Muscle of leg (tissue), 3 donors: ENCODE measurements at regions not wholly inside any gene's neighbourhood (a gene's known extent, or its start where the extent isn't known, plus 50 kb on each side); places are given as distances from the start of the nearest gene placed in this dataset.

Experiments used
- DNase-seq: peaks from one replicate; pipeline ENCODE4 v3.0.0; 2013
- H3K27ac ChIP-seq: one replicate; pipeline ENCODE4 v1.5.1; 2013; ENCODE audit warnings: mild to moderate bottlenecking, low read length, control low read depth
- H3K27me3 ChIP-seq: one replicate; pipeline ENCODE4 v1.6.1; 2013; ENCODE audit warnings: low read length; ENCODE audit not compliant: control insufficient read depth, insufficient read depth
- H3K36me3 ChIP-seq: one replicate; pipeline ENCODE4 v1.6.1; 2013; ENCODE audit warnings: low read length; ENCODE audit not compliant: control insufficient read depth, insufficient read depth
- H3K4me1 ChIP-seq: one replicate; pipeline ENCODE4 v1.6.1; 2013; ENCODE audit warnings: low read length; ENCODE audit not compliant: control insufficient read depth, insufficient read depth
- H3K4me3 ChIP-seq: one replicate; pipeline ENCODE4 v1.5.1; 2013; ENCODE audit warnings: low read length, control low read depth
- H3K9me3 ChIP-seq: replicated peaks from 2 replicates; pipeline ENCODE4 v1.6.1; 2013; ENCODE audit warnings: low read depth, low read length; ENCODE audit not compliant: control insufficient read depth
- WGBS: methylation state at CpG from one replicate; pipeline ENCODE4 v1.1.5; 2013; ENCODE audit warnings: missing lambda C conversion rate; ENCODE audit not compliant: insufficient coverage; 5-methylcytosine and 5-hydroxymethylcytosine counted together

DNA sequence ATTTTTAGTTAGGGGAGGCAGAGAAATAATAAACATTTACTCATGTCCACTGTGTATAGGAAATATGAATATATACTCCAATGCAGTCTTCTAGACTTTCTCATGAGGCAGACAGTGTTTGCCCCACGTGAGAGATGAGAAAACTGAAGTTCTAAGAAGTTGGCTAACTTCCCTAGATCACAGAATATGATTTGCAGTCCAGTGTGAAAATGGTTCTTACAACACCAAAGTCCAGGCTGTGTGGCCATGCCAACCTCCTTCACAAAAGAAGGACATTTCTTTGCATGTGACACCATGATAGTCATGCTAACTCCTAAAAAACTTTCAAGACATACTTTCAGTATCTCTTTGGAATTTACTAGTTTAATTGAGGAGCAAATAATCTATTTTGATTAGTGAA is 143.7 kb downstream of the IRS1 start:
- Histone ChIP-seq H3K27ac (no peak overlapping the region), H3K4me3 (no peak overlapping the region), H3K4me1 (peaks cover 7% of the 10 kb centered on the region), H3K36me3 (no peaks in the 10 kb centered on the region), H3K9me3 (no peaks in the 10 kb centered on the region), H3K27me3 (no peaks in the 10 kb centered on the region)
- DNase-seq = no peak
- no CpG with 5 or more reads among the region's 1 CpG for WGBS

DNA sequence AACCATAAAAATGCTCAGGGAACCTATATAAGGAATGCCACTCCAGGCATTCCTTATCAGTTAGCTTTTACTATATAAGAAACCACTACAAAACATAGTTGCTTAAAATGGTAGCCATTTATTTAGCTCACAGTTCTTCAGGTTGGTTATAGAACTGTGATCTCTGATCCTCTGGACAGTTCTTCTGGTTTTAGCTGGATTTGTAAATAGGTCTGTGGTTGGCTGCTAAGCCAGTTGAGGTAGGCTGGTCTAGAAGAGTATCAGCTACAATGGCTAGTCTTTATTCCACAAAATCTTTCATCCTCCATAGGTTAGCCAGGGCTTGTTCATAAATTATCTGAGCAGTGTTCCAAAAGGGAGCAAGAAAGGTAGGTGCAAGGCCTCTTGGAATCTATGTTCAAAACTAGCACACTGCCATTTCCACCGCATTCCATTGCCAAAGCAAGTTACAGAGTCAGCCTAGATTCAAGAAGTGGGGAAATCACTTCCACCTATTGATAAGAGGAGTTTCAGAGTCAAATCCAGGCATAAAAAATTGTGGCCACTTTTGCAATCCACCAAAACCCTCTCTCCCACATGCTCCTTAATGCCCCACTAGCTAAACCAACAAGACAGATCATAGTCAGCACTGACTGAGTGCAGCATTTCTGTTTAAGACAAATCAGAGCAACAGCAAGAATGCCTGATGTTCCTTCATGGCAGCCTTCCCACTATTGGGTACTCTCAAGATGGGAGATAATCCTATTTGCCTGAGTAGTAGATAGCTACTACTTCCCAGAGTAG is 146.4 kb downstream of the IRS1 start:
- no CpG with 5 or more reads among the region's 1 CpG for WGBS
- H3K27me3 ChIP-seq = no peaks in the 10 kb centered on the region
- H3K9me3 ChIP-seq = peaks cover 9% of the 10 kb centered on the region

DNA sequence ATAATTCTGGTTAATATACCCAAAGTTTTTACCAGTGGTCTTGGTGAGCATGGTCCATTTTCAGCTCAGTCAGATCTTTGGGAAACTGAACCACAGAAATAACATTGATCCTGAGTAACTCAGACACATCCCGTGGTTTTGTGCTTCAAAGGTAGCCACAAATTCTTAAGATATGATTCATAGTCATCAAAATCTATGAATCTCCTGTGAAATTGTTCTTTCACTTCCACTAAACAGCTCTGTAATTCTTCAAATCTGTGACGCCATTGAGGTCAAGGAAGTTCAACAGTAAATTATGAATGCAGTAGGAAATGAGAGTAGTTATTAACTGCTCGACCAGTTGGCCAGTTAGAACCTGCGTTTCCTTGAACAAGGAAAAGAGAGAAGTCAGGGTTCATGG is 147.3 kb downstream of the IRS1 start:
- peaks cover 11% of the 10 kb centered on the region for H3K4me1 ChIP-seq
- no peak overlapping the region for H3K4me3 ChIP-seq
- no peaks in the 10 kb centered on the region for H3K27me3 ChIP-seq
- no peak overlapping the region for H3K27ac ChIP-seq
- H3K9me3 ChIP-seq = peaks cover 9% of the 10 kb centered on the region
- H3K36me3 ChIP-seq = no peaks in the 10 kb centered on the region
- peak; percentile 52 for DNase-seq
- WGBS = 33% methylated on average over 1 of the region's 4 CpGs

More for the DNA sequence above, 146.4 kb downstream of the IRS1 start:
- no peaks in the 10 kb centered on the region for H3K36me3 ChIP-seq
- no peak overlapping the region for H3K27ac ChIP-seq
- no peak for DNase-seq
- no peak overlapping the region for H3K4me3 ChIP-seq
- H3K4me1 ChIP-seq = peaks cover 11% of the 10 kb centered on the region

- peaks cover 11% of the 10 kb centered on the region for H3K4me1 ChIP-seq
- H3K27me3 ChIP-seq = peaks cover 6% of the 10 kb centered on the region
- no peak overlapping the region for H3K4me3 ChIP-seq
- H3K9me3 ChIP-seq = peaks cover 9% of the 10 kb centered on the region
- DNase-seq = peak; percentile 88
- no peaks in the 10 kb centered on the region for H3K36me3 ChIP-seq
- 19% methylated on average over 12 of the region's 13 CpGs for WGBS
- peak overlapping the region; percentile 56 for H3K27ac ChIP-seq
Observed at GRCh38 chr2:226649871-226650660, 149.6 kb downstream of the IRS1 start.

- peaks cover 13% of the 10 kb centered on the region for H3K4me1 ChIP-seq
- H3K9me3 ChIP-seq = peaks cover 9% of the 10 kb centered on the region
- WGBS = 99% methylated on average over 9 of the region's 10 CpGs
- H3K27me3 ChIP-seq = peaks cover 6% of the 10 kb centered on the region
- no peaks in the 10 kb centered on the region for H3K36me3 ChIP-seq
- peak overlapping the region; percentile 56 for H3K27ac ChIP-seq
- DNase-seq = no peak
- H3K4me3 ChIP-seq = no peak overlapping the region
Observed at GRCh38 chr2:226649201-226649600, 150.4 kb downstream of the IRS1 start.

DNA sequence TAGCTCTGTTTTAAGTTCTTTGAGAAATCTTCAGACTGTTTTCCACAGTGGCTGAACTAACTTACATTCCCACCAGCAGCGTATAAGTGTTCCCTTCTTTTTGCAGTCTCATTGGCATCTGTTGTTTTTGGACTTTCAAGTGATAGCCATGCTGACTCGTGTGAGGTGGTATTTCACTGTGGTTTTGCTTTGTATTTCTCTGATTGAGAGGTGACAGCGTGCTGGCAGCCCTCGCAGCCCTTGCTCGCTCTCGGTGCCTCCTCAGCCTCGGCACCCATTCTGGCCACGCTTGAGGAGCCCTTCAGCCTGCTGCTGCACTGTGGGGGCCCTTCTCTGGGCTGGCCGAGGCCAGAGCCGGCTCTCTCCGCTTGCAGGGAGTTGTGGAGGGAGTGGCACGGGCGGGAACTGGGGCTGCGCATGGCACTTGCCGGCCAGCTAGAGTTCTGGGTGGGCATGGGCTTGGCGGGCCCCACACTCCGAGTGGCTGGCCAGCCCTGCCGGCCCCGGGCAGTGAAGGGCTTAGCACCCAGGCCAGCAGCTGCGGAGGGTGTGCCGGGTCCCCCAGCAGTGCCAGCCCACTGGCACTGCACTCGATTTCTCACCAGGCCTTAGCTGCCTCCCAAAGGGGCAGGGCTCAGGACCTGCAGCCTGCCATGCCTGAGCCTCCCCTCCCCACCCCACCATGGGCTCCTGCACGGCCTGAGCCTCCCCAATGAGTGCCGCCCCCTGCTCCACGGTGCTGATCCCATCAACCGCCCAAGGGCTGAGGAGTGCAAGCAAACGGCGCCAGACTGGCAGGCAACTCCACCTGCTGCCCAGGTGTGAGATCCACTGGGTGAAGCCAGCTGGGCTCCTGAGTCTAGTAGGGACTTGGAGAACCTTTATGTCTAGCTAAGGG is 151.8 kb downstream of the IRS1 start:
- H3K27me3 ChIP-seq = peaks cover 9% of the 10 kb centered on the region
- peaks cover 9% of the 10 kb centered on the region for H3K9me3 ChIP-seq
- H3K36me3 ChIP-seq = no peaks in the 10 kb centered on the region
- no peak overlapping the region for H3K4me3 ChIP-seq
- 84% methylated on average over 17 of the region's 28 CpGs for WGBS
- H3K27ac ChIP-seq = no peak overlapping the region
- peaks cover 16% of the 10 kb centered on the region for H3K4me1 ChIP-seq
- no peak for DNase-seq

- Histone ChIP-seq H3K9me3 (peaks cover 18% of the 10 kb centered on the region), H3K27ac (peak overlapping the region; percentile 69), H3K4me3 (no peak overlapping the region), H3K27me3 (peaks cover 9% of the 10 kb centered on the region), H3K4me1 (peaks cover 6% of the 10 kb centered on the region), H3K36me3 (no peaks in the 10 kb centered on the region)
- 16% methylated on average over 4 of the region's 6 CpGs for whole genome bisulfite sequencing
- DNase-seq = peak; percentile 95
Observed at GRCh38 chr2:226644399-226644865, 155.2 kb downstream of the IRS1 start.

GRCh38 chr2:226643946-226644282 is 155.7 kb downstream of the IRS1 start:
- Histone ChIP-seq H3K4me3 (no peak overlapping the region), H3K27me3 (peaks cover 12% of the 10 kb centered on the region), H3K27ac (peak overlapping the region; percentile 38), H3K36me3 (no peaks in the 10 kb centered on the region), H3K9me3 (peaks cover 13% of the 10 kb centered on the region), H3K4me1 (peaks cover 5% of the 10 kb centered on the region)
- no peak for DNase-seq
- no CpG with 5 or more reads among the region's 5 CpGs for WGBS

DNA sequence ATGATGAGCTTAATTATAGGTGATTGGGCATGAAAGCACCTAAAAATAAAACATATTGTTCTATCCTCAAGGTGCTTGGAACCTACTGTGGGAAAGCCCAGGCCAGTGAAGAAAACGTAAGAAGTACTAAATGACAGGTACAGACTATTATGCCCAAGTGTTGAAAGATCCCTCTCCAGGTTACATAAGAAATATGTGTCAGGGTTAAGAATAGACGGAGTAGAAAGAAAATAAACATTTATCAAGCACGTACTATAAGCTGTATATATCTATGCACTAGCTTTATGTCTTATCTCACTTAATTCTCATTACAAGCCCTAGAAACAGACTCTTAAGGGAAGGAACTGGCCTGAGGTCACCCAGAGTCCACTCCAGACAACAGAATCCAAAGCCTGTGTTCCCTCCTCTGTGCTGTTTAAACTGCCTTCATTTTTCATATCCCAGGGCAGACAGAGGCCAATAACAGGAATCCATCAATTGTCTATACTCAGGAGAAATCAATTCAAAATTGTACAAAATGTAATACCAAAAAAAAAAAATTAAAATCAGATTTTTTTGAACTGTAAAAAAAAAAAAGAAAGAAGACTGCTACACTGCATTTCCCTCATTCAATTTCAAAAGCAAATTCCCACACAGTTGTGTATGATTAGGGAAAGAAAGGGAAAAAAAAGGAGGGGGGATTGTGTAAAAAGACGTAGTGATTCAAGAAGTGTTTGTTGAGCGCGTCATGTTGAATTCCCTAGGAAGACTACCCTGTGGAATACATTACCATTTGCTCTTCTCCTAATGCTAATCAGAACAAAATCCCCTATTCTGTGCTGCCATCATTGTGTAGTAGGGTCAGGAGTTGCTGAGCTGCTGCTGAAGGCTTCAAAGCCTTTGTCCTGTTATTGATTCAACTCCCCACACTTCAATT is 156.3 kb downstream of the IRS1 start:
- Histone ChIP-seq H3K4me3 (no peak overlapping the region), H3K27ac (peak overlapping the region; percentile 38), H3K36me3 (no peaks in the 10 kb centered on the region), H3K9me3 (peaks cover 10% of the 10 kb centered on the region), H3K27me3 (peaks cover 12% of the 10 kb centered on the region), H3K4me1 (peaks cover 5% of the 10 kb centered on the region)
- no CpG with 5 or more reads among the region's 6 CpGs for WGBS
- peak; percentile 76 for DNase-seq
